ENCODE measurements at regions not wholly inside any gene's neighbourhood (a gene's known extent, or its start where the extent isn't known, plus 50 kb on each side); places are given as distances from the start of the nearest gene placed in this dataset.

- TF ChIP-seq CSRNP3 (CRISPR knock-in tag; IDR thresholded peaks at IDR 0.05), result no peak
- TF ChIP-seq TSHZ2 (CRISPR knock-in tag; IDR thresholded peaks at IDR 0.05), result no peak
- TF ChIP-seq PPARA (CRISPR knock-in tag; IDR thresholded peaks at IDR 0.05; ENCODE audit: borderline replicate concordance), result no peak
- TF ChIP-seq ZNF565 (CRISPR knock-in tag; conservative IDR thresholded peaks at IDR 0.05; ENCODE audit: low read depth), result no peak
- TF ChIP-seq ZFP3 (CRISPR knock-in tag; IDR thresholded peaks at IDR 0.05), result no peak
- TF ChIP-seq ZFP30 (CRISPR knock-in tag; IDR thresholded peaks at IDR 0.05), result no peak
- no peak for TF ChIP-seq BACH2 (CRISPR knock-in tag; IDR thresholded peaks at IDR 0.05; ENCODE audit: borderline replicate concordance)
- no peak for TF ChIP-seq ZC3H10 (CRISPR knock-in tag; IDR thresholded peaks at IDR 0.05)
- ATAC-seq, result no peak
Measured at GRCh38 chr2:67567886-67568285, 170.8 kb downstream of the ETAA1 start.

GRCh38 chr2:67570611-67571010, 173.5 kb downstream of the ETAA1 start:
- TF ChIP-seq ARNTL (CRISPR knock-in tag; IDR thresholded peaks at IDR 0.05; ENCODE audit: borderline replicate concordance, low read depth), result no peak
- ATAC-seq, result no peak

- ATAC-seq, result no peak
- TF ChIP-seq GLIS3 (CRISPR knock-in tag; IDR thresholded peaks at IDR 0.05), result no peak
- no peak for TF ChIP-seq ZNF70 (CRISPR knock-in tag; IDR thresholded peaks at IDR 0.05)
- TF ChIP-seq, protein P1, sequence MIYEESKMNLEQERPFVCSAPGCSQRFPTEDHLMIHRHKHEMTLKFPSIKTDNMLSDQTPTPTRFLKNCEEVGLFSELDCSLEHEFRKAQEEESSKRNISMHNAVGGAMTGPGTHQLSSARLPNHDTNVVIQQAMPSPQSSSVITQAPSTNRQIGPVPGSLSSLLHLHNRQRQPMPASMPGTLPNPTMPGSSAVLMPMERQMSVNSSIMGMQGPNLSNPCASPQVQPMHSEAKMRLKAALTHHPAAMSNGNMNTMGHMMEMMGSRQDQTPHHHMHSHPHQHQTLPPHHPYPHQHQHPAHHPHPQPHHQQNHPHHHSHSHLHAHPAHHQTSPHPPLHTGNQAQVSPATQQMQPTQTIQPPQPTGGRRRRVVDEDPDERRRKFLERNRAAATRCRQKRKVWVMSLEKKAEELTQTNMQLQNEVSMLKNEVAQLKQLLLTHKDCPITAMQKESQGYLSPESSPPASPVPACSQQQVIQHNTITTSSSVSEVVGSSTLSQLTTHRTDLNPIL (CRISPR knock-in tag; IDR thresholded peaks at IDR 0.05; ENCODE audit: low read depth), result no peak
- no peak for TF ChIP-seq ZFP3 (CRISPR knock-in tag; IDR thresholded peaks at IDR 0.05)
- TF ChIP-seq ARNTL (CRISPR knock-in tag; IDR thresholded peaks at IDR 0.05; ENCODE audit: borderline replicate concordance, low read depth), result no peak
- TF ChIP-seq ZC3H10 (CRISPR knock-in tag; IDR thresholded peaks at IDR 0.05), result no peak
- no peak for TF ChIP-seq ZNF8 (CRISPR knock-in tag; IDR thresholded peaks at IDR 0.05)
- no peak for TF ChIP-seq TCF4 (CRISPR knock-in tag; IDR thresholded peaks at IDR 0.05; ENCODE audit: borderline replicate concordance)
- no peak for TF ChIP-seq ZNF565 (CRISPR knock-in tag; conservative IDR thresholded peaks at IDR 0.05; ENCODE audit: low read depth)
- no peak for TF ChIP-seq SNAI2 (CRISPR knock-in tag; IDR thresholded peaks at IDR 0.05)
- TF ChIP-seq OSR1 (CRISPR knock-in tag; IDR thresholded peaks at IDR 0.05), result no peak
- TF ChIP-seq CSRNP3 (CRISPR knock-in tag; IDR thresholded peaks at IDR 0.05), result no peak
- TF ChIP-seq TSHZ2 (CRISPR knock-in tag; IDR thresholded peaks at IDR 0.05), result no peak
Measured at GRCh38 chr2:67571785-67572718, 174.9 kb downstream of the ETAA1 start.
